HG03354 (cell line): ENCODE measurements at regions not wholly inside any gene's neighbourhood (a gene's known extent, or its start where the extent isn't known, plus 50 kb on each side); places are given as distances from the start of the nearest gene placed in this dataset.

Experiments used
- ATAC-seq: cut with Tn5 transposase; IDR thresholded peaks from one replicate; pipeline ENCODE4 v1.9.1; 2021; ENCODE audit warnings: mild to moderate bottlenecking; ENCODE audit not compliant: unreplicated experiment, poor library complexity, severe bottlenecking

GRCh38 chr2:104561251-104561650, 292.7 kb upstream of the POU3F3 start:
- ATAC-seq, result no peak

DNA sequence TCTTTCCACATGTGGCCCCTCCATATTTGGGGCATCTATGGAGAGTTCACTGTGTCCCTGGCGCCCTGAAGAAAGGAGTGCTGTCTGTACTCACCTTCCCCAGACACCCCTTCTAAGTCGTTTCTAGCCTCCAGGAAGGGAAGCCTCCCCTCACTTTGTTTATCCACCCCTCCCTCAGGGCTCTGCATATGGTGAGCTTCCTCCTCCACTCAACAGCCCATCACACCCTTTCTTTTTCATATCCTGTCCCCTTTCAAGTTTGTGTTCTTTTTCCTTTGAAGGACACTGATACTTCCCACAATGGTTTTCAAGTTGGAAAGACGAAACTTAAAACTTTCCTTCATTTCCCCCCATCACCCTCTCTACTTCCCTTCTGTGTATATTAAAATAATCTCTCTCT, 291.4 kb upstream of the POU3F3 start:
- ATAC-seq, result no peak

- no peak for ATAC-seq
Observed at GRCh38 chr2:104563398-104563996, 290.4 kb upstream of the POU3F3 start.

DNA sequence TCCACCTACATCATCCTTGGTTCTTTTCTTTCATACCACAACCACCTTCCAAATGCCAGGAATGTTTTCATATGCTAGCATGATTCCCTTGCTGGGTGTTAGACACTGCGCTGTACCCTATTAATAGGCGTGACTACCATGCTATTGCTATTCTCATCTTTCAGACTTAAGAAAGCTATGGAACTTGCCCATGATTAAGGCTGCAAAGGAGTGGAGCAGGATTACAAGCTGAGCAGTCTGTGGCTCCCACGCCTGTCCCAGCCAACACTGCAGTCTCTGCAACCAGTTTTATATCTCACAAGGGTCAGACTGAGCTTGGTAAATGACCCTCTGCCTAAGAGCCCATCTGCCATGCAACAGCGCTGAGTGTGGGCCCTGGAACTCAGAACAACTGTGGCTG, 285.7 kb upstream of the POU3F3 start:
- ATAC-seq, result no peak

- ATAC-seq, result no peak
Observed at GRCh38 chr2:104570259-104570658, 283.7 kb upstream of the POU3F3 start.

- no peak for ATAC-seq
Observed at GRCh38 chr2:104572834-104573233, 281.1 kb upstream of the POU3F3 start.

GRCh38 chr2:104574367-104574766, 279.5 kb upstream of the POU3F3 start:
- no peak for ATAC-seq

DNA sequence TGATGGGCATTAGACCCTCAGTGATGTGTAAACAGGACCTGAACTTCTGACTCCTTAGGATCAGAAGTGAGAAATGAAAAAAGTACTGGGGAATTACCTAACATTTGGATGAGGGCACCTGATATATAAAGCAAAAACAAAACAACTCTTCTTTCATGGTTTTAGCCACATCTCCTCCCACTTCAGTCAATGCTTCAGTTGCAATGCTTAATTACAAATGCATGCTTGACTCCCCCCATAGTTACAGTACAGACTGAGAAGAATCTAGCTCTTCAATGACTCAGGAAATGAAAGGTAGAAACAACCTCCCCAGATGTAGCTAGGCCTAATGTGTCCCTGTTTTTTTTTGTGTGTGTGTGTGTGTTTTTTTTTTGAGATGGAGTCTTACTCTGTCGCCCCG, 276.8 kb upstream of the POU3F3 start:
- peak; percentile 58 for ATAC-seq

GRCh38 chr2:104582471-104582870, 271.4 kb upstream of the POU3F3 start:
- ATAC-seq, result no peak

GRCh38 chr2:104583811-104584210, 270.1 kb upstream of the POU3F3 start:
- ATAC-seq, result no peak

DNA sequence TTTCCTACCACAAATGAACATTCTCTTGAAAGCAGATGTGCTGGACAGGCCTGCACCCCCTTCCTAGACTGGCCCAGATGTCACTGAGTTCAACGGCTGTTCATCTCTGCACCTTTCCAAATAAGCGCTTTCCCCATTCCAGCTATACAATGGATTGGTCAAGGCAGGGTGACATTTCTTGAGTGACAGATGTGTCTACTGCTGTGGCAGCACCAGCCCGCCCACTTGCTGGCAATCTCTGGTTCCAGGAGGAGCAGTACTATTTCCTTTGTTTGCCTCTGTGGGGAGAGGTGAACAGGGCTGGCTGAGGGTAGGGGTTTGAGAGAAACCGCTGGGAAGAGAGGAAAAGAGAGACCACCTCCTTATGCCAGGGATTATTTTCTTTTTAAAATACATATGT, 269.5 kb upstream of the POU3F3 start:
- ATAC-seq, result no peak

GRCh38 chr2:104595576-104595975, 258.3 kb upstream of the POU3F3 start:
- ATAC-seq, result no peak

DNA sequence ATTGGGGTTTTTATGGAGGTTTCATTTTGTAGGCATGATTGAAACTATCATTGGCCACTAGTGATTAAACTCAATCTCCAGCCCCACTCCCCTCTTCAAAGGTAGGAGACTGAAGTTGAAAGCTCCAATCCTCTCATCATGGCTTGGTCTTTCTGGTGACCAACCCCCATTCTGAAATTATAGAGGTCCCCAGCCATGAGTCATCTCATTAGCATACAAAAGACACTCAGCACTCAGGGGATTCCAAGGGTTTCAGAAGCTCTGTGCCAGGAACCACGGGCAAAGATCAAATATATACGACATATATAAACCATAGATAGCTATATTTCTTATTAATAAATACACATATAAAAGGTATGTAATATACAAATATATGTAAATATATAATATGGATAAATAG, 256.0 kb upstream of the POU3F3 start:
- ATAC-seq, result no peak

GRCh38 chr2:104598636-104599035, 255.3 kb upstream of the POU3F3 start:
- no peak for ATAC-seq

GRCh38 chr2:104599787-104600510, 254.0 kb upstream of the POU3F3 start:
- no peak for ATAC-seq

DNA sequence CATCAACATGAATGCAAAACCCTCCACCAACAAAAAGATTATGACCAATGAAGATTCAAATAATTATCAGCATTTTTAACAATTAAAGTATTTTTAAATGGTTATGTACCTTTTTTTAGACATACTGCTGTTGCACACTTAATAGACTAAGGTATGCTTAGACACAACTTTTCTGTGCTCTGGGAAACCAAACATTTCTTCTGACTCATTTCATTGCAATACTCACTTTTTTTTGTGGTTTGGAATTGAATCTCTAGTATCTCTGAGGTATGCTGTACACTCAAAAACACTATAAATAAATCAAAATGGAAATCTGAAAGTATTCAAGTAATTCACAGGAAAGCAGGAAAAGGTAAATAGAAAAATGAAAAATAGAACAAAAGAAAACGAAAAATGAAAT, 247.9 kb upstream of the POU3F3 start:
- no peak for ATAC-seq

DNA sequence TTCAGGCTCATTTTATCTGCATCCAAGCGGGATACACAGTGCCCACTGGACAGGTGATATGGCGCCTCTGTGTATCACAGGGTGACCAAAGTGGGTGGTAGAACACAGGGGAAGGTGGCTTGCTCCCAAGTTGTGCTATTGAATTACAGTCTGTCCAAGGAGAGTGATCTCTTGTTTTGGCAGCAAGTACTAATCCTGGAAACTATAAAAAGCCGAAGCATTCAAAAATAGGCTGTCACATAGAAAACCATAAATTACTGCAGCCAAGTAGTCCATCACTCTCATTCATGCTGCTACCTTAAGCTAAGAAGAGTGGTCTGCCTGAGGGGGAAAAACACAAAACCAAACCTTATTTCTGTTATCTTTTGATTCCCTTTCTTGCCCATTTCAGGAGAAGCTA, 237.1 kb upstream of the POU3F3 start:
- ATAC-seq, result no peak

GRCh38 chr2:104620801-104621200, 233.1 kb upstream of the POU3F3 start:
- ATAC-seq, result no peak

- ATAC-seq, result no peak
Observed at GRCh38 chr2:104635608-104636007, 218.3 kb upstream of the POU3F3 start.

GRCh38 chr2:104638190-104638858, 215.6 kb upstream of the POU3F3 start:
- ATAC-seq, result no peak

GRCh38 chr2:104638859-104639202, 215.1 kb upstream of the POU3F3 start:
- no peak for ATAC-seq
